Cerebellar cortex (tissue), 1 donor: ENCODE measurements at regions not wholly inside any gene's neighbourhood (a gene's known extent, or its start where the extent isn't known, plus 50 kb on each side); places are given as distances from the start of the nearest gene placed in this dataset.

ENCODE experiments used
- DNase-seq: peaks from one replicate; pipeline ENCODE4 v3.0.0-alpha.2; 2015; ENCODE audit warnings: low spot score

DNA sequence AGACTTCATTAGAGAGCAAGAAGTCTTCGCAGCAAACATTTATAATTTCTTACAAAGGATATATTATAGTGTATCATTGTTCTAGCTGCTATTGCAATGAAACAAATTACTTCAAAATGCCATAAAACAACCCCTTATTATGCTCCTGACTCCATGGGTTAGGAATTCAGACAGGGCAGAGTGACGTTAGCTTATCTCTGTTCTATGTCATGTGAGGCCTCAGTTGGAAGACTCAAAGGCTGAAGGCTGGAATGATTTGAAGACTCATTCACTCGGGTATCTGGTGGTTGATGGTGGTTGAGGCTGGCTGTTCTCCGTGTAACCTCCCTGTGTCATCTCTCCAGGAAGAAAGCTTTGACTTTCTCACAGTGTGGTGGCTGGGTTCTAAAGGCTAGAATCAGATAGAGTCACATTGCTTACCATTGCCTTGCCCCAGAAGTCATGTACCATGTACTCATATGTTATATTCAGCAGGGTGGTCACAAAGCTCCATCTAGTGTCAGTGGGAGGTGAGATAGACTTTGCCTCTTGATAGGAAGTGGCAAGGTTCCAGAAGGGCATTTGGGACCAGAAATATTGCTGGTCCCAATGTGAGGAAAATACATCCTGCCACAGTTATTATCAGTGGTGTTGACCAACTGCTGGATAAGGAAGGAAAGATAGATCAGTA lies 226.9 kb downstream of the TMEM38B start:
- no peak for DNase-seq

DNA sequence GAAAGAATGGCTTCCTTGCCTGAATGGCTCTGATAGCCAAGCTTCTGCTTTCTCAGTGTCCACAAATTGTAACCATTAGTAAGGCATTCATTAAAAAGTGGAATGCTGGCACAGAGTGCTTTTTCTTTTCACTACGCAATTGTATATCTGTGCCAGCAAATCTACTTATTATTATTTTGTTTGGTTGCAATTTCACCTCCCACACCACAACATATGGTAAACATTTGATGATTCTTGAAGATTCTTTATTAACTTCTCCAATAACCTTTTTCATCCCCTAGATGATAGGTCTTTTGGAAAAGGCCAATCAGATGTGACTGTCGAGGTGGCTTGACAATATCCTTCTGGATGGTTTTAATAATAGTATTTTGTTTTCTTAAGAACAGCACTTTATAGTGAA lies 234.1 kb downstream of the TMEM38B start:
- no peak for DNase-seq

DNA sequence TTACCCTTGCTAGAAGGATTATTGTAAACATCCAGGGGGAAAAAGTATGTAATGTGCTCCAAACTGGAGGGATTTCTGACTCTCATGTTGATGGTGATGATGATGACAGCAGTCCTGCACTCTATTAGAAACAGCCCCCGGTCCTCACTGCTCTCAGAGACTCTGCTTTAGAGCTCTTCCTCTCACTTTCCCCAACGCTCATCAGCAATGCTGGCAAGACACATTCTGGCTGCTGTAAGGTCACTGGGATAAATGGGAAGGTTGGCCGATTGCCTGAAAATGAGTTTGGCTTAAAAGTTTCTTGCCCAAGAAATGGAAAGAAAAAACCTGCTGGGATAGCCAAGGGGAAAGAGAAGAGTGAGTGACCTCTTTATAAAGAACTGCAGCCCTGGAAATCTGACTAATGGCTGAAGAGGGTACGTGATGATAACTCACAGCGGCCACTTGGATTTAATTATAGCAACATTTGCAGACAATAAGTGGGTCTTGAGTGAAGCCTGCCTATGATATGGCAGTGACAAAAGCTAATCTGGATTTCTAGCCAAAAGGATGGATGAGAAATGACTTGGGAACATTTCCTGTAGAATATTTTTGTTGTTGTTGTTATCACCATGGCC lies 235.8 kb downstream of the TMEM38B start:
- DNase-seq: no peak

DNA sequence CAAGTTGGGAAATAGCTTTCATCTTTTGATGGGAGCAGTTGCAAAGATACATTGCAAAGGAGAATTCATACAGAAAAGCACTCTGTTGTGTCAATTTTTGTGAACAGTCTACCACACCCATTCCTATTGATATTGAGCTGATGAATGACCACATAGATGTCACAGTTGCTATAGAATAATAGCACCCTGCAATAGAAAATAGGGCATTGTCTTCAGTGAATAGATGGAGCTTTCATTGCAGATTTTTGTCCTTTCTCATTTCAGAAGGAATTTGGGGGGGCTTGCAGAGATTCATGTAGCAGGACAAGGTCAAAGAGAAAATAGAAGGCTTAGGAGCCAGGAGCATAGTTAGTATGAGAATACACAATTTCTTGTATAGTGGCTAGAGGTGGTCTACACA lies 237.9 kb downstream of the TMEM38B start:
- DNase-seq: no peak

DNA sequence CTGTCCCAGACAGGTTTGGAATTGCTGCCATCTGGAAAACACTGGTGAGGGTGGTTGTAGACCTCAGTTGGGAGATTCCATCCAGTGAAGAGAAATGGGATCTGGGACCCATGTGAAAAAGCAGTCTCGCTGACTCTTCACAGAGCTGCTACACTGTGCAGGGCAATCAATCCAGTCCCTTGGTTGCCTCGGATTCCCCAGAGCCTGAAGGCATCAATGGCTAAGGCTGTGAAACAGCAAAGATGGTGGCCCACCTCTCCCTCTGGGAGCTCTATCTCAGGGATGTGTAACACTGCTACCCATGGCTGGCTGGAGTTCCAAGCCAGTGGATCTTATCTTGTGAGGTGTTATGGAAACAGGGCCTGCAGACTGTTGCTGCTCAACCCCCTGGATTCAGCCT lies 256.1 kb downstream of the TMEM38B start:
- DNase-seq: no peak

DNA sequence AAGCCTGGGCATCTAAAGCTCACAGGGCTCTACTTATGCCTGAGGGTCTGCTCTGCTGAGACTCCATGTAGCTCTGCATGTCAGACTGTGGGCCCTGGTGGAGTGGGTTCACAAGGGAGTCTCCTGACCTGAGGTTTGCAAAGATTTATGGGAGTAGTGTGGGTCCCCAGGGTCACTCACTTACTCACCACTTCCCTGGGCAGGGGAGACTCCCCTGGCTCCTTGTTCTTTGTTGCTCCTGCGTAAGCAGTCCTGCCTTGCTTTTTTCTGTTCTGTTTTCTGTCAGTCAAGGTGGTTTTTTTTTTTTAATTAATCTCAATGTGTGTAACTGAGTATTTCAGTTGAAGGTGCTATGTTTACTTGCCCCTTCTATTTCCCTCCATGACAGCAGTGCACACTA lies 256.6 kb downstream of the TMEM38B start:
- no peak for DNase-seq

DNA sequence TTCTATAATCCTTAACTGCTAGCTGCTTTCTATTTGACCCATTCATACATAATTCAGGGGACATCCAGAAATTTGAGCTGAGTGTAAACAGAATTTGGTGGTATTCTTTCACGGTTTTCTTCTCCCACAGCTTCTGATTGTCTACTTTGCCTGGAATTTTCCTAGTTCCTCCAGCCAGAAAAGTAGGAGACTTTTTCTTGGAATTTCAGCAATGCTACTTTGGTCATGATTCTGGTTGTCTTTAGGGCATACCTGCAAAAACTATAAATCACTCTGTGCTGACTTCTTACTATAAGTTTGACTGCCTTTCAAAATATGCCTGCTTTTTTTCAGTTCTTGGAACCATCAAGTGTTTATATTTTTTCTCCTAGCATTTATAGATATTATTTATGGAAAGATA lies 260.2 kb downstream of the TMEM38B start:
- DNase-seq: no peak

DNA sequence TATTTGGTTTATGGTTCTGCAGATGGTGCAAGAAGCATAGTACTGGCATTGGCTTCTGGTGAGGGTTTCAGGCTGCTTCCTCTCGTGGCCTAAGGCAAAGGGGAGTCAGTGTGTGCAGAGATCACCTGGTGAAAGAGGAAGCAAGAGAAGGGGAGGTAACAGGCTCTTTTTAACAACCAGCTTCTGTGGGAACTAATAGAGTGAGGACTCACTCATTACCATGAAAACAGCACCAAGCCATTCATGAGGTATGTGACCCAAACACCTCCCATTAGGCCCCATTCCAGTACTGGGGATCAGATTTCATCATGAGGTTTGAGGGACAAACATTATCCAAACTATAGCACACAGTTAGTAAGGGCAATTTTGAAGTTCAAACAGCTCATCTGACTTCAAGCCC lies 263.5 kb downstream of the TMEM38B start:
- DNase-seq: no peak

DNA sequence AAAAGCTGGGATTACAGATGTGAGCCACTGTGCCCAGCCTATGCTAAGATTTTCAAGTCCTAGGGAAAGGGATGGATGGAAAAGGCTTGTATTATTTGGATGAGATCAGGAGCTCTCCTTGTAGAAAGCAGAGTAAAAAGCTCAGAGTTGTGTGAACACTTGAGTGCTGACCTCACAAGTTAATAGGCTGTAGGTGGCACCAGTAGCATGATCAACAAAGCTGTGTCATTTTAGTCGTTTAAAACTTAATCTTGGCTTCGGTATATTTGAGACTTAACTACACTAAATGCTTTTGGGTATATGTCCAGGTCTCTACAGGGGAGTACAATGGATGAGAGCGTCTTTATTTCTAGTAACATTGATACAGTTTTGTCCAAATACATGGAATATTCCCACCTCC lies 264.2 kb downstream of the TMEM38B start:
- DNase-seq: no peak

DNA sequence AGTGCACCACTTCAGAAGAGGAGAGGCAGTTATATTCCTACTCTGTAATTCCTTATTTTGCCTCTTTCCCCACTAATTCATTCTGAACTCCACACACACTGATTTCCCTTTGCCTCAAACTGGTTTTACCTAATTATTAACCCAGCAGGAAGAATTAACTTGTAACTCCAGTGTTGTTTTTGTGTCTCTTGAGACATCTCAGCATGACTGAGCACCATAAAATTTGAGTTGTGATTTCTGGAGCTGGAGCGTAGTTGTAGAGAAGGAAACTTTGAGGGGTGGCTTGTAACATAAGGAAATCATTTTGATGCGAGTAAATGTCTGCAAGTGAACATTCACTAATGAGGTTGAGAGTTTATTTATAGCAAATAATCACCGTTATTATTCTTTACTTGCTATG lies 265.2 kb downstream of the TMEM38B start:
- DNase-seq: no peak

DNA sequence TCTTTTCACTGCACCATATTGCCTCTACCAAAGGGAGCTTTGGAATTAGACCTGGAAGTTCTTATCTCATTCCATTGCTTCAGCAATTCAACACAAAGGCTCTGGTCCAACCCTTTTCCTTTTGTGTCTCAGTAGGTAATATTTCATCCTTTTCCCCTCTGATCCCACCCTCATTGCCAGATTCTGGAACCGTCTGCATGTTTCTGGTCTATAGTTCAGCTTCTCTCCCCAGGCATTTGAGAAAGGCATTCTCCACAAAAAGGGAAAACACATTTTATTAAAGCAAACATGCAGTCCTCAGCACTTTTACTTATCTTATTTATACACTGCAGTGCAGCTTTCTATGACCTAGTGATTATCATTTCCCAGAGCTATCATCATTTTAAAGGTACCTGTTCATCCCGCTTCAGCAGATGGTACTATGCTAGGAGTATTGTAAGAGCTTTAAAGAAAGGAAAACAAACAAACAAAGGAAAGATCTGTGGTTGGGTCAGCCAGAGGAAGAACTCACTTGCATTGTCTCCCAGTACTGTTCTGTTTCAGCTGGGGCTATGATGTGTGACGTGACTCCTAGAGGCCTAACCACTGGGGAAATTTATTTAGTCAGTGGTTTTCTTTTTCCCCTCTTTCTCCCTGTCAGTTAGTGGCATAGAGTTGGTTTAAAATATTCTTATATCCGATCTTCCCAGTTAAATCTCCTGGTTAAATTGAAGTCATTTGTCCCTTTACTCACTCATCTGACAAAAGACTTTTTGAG lies 269.2 kb downstream of the TMEM38B start:
- no peak for DNase-seq

DNA sequence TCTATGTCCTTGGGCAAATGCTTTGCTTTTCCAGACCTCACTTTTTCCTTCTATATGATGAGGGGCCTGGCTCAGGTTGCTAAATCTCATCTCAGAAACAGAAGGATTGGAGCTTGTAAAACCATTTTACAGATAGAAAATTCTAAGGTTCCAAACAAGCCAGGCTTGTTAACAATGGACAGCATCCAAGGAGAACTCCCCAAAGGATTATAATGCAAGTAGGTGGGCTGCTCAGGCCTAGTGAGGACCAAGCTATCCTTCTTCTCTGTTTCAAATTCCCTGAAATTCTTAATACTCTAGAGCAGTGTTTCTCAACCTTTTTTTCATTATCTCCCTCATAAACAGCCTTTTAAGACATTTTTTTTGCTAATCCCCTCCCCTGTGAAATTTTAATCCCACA lies 269.8 kb downstream of the TMEM38B start:
- DNase-seq: no peak

DNA sequence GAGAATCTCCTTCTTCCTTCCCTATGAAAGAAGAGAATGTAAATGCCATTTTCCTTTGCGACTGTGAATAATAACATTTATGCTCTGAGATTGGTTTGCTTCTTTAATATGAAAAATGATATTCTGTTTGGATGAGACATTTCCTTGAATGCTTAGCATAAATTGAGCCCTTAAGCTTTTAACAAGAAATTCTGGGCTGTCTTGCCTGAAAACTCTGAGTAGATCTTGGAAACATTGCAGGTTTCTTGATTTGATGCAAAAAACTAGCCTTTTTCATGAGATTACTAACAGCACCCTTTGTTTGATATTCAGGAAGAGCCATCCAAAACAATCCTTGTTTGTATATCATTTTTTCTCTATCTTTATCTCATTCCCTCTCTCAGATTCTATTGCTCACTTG lies 272.5 kb downstream of the TMEM38B start:
- DNase-seq: no peak

DNA sequence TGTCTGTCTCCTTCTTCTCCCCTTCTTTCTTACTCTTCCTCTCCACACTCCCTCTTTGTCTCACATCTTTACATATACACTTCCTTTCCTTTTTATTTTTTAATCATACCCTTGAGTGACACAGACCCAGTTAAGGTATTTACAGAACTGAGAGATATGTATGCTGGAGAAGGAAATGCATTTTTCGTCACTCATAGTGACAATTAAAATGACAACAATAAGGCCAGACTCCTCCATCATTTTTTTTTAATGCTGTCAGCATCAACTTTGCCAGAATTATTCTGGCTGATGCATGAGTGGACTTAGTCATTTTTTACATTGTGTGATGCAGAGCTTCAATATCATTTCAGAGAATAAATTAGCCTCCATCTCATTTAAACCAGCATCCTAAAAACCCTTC lies 272.9 kb downstream of the TMEM38B start:
- no peak for DNase-seq

DNA sequence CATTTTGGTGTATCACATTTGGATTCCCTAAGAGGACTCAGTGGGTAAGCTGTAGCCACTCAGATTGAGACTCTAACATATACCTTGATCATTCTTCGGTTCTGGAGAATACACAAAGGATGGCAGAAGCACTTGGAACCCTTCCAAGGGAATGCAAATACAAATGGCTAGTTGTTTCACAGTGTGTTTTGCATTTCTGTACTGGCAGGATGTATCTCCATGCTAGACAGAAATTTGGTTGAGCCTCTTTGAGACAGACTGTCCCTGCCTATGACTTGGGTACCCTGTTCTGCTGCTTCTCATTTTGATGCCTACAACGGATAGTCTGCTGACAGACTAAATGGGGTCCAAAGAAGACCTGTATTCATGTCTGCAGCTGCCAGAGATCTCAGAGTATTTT lies 273.5 kb downstream of the TMEM38B start:
- DNase-seq: no peak

DNA sequence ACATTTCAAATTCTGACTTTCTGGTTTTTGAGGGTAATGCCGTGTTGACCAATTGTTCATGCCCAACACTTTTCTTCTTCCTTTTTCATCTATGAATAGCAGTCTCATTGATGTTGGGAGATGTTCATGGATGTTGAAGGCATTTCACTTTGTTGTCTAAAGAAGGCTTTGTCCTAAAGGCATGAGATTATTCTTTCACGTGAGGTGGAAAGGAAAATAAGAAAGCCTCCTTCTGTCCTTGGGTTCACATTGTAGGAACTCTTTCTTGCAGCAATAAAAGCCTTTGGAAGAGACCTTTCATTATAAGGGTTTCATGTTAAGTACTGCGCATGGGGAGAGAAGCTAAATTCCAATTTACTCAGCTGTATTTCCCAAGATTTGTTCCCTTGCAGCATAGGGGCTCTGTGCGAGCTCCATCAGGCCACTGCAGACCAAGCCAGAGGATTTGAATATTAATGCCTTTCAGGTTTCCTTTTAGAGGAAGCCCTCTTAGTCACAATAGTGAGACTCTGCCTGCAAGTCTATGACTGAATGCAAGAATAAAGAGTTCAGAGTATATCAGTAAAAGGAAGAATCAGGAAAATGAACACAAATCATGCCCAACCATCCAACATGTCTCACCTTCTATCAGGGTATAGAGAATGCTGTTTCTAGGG lies 274.6 kb downstream of the TMEM38B start:
- DNase-seq: no peak

DNA sequence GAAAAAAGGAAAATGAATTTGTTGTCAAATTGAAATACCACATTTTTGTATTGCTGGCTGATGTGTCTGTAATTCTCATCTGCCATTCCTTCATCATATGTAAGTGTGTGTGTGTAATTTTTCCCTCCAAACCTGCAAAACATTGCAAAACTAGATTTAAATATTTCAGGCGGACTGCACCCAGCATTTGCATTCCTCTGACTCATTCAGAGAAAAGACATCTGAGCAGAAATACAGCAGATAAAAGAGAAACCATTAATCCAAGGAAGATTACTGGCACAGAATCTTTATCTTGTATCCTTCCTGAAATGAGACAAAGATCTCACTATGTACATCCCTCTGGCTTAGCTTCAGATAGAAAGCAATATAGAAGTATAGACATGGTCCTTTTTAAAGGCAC lies 275.3 kb downstream of the TMEM38B start:
- no peak for DNase-seq

DNA sequence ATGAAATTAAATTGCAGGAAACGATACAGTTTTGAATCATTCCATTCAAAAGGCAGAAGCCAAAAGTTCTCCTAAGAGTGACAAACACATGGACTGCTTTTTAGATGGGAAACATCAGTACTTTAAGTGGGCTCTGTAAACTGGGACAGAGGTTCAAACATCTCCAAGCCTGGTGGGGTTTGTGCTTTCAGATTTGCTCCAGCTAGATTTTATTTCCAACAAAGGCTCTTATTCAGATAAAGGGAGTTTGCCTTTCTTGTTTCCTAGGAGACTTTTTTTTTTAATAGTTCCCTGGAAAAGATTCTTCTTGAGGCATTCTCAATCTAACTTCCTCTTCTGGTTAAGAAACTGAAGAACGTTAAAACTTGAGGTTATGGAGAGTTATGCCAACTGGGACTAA lies 277.6 kb downstream of the TMEM38B start:
- DNase-seq: no peak

DNA sequence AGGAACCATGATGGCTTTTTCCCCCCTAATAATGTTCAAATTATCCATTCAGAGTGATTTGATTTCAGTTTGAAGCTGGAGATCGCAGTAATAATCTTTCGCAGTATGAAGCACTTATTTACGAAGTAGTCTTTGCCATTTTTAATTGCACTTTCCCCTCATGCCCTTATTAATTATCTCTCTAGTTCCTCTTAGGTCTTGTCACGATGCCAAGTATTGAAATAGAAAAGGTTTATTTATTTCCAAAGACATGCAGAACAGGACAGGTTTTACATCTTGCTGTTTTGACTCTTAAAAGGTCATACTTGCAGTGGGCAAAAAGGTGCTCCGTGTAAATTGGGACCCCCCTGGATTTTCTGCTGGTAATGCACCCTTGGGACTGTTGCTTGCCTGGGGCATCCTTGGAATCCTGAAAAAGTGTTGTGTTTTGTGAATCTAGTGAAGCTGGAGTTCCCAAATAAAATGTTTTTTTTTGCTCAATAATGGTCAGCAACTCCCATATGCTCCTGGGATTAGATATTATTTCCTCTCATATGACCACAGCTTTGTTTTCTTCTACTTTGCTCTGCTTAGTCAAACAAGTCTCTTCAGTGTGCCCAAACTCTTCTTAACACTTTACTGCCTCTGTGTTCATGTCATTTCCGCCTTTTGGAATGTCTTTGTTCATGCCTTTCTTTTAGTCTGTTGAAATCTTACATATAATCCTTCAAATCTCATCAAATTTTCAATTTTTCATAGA lies 278.3 kb downstream of the TMEM38B start:
- no peak for DNase-seq

DNA sequence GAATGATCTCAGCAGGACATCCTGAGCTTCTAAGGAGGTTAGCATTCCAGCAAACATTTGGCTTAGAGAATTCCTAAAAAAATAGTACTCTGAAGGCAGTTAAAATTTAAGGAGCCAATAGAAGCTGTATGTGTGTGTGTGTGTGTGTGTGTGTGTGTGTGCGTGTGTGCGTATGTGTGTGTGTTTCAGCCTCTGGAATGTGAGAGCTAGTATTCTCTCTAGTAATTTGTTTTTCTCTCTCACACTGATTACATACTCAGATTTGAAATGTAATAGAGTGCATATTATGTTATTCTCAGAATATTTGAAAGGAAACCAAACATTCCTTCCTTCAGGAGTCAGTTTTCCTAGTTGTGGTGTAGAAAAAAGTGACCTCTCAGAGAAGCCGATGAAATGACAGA lies 279.6 kb downstream of the TMEM38B start:
- DNase-seq: no peak

DNA sequence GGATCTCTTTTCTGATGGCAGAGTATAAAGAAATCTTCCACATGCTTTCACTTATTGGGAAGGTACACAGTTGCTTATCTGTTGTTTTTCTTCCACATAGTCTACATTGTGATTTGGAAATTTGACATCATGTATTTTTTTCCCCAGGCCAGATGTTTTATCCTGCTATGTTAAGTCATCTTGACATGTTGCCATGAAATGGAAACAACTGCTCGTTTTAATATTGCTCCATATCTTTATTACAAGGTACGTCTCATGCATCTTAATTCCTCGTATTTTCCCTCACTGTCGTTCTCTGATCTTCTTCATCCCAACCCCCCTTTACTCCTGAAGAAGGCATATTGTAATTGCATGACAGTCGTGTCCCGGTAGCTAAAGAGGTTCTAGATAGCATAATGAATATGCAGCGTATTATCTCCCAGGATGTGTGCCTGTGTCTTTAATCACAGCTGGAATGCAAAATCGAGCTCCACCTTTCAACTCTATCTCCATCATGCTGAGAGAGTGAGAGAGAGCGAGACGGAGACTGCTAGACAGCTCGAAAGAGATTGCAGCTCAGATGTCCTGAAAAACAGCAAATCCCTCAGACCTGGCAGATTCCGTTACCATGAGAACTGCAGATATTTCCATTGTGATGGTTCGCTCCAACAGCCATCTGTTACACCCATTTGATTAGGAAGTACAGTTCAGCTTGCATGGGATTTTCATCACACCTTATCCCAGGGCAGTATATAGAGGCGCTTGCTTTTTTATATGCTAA lies 281.7 kb downstream of the TMEM38B start:
- DNase-seq: peak; percentile 79

DNA sequence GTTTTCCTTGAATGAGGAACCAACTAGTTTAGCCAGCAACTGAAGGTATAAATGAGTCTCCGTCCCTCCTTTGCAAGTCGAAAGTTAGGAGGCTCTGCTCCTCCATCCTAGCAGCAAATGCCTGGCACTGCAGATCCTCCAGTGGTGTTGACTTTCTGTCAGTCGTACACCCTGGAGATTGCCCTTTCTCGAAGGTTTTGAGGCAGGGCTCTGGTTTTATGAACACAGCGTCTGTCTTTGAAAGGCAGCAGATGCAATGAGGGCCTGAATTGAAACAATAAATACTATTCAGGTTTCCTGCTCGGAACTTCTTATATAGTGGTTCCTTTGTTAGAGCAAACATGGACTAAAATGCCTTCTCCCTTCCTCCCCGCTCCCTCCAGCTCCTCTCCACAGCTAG lies 284.0 kb downstream of the TMEM38B start:
- no peak for DNase-seq
